ENCODE measurements at regions not wholly inside any gene's neighbourhood (a gene's known extent, or its start where the extent isn't known, plus 50 kb on each side); places are given as distances from the start of the nearest gene placed in this dataset.

DNA sequence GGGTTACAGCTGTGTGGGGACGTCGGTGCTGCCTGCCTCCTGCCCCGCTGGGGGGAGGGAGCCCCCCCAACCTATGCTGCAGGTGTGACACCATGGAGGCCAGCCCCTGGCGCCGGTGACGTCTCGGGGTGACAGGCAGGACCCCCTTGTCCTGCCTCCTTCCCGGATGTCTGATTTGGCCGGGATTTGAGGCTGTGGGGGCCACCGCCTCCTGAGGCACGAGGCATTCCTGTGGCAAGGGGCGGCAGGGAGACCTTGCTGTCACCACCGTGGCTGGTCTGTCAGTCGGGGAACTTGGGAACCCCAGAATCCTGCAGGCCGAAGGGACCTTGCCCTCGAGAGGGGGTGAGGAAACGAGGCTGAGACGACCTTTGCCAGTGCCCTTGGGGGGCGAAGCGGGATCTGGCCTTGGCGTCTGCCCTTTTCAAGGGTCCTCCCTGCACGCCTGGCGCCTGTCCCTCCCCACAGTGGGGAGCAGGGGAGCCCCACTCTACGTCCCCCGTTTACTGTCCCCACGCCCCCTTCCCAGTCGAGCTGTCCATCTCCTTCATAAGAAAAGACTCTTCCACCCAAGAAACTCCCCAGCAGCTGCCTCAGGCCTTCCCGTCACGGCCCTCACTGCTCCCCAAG lies 74.4 kb downstream of the METRNL start:
- TF ChIP-seq, protein P1, sequence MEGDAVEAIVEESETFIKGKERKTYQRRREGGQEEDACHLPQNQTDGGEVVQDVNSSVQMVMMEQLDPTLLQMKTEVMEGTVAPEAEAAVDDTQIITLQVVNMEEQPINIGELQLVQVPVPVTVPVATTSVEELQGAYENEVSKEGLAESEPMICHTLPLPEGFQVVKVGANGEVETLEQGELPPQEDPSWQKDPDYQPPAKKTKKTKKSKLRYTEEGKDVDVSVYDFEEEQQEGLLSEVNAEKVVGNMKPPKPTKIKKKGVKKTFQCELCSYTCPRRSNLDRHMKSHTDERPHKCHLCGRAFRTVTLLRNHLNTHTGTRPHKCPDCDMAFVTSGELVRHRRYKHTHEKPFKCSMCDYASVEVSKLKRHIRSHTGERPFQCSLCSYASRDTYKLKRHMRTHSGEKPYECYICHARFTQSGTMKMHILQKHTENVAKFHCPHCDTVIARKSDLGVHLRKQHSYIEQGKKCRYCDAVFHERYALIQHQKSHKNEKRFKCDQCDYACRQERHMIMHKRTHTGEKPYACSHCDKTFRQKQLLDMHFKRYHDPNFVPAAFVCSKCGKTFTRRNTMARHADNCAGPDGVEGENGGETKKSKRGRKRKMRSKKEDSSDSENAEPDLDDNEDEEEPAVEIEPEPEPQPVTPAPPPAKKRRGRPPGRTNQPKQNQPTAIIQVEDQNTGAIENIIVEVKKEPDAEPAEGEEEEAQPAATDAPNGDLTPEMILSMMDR (IDR thresholded peaks at IDR 0.05), result no peak
- no peak for TF ChIP-seq POLR2AphosphoS5 (IDR thresholded peaks at IDR 0.05)
- TF ChIP-seq EP300 (IDR thresholded peaks at IDR 0.05), result no peak

Data from stomach (tissue), 4 donors.